ENCODE measurements at regions not wholly inside any gene's neighbourhood (a gene's known extent, or its start where the extent isn't known, plus 50 kb on each side); places are given as distances from the start of the nearest gene placed in this dataset.

DNA sequence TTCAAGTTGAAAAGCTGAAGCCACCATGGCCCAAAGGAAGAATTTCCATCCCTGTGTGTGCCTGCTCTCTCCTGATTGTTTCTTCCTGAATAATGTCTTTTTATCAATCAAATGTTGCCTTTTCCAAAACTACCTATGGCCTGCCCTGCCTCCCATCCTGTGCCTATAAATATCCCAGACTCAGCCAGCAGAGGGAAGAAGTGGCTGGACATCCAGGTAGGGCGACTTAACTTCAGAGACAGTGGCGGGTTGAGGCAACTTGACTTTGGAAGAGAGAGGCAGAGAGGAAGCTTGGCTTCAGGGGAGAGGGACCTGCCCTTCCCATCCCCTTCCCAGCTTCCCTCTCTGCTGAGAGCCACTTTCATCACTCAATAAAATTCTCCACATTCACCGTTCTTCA lies 133.0 kb downstream of the LCA5 start:
- TF ChIP-seq JUND (IDR thresholded peaks at IDR 0.05; ENCODE audit: borderline replicate concordance, low read depth, low read length) (no peak), JUND (tag; IDR thresholded peaks at IDR 0.05; ENCODE audit: borderline replicate concordance, low read depth, low read length) (no peak), ZNF232 (CRISPR knock-in tag; IDR thresholded peaks at IDR 0.05) (no peak)

All from K562 (cell line).